ENCODE measurements at regions not wholly inside any gene's neighbourhood (a gene's known extent, or its start where the extent isn't known, plus 50 kb on each side); places are given as distances from the start of the nearest gene placed in this dataset.

DNA sequence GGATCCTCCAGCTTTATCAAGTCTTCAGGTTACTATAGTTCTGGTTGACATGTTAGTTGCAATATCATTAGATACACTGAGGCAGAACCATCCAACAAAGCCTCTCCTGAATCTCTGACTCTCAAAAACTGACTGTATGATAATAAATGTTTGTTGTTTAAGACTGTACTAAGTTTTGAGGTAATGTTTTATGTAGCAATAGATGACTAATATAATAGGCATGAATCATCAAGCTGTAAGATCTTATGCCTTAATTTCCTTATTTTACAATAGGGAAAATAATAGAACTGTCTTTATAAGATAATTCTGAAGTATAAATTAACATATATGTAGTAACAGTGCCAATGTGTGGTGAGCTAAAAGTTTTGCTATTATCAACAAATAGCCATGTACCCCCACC is 88.9 kb upstream of the TBC1D5 start:
- no peak for TF ChIP-seq POLR2A (IDR thresholded peaks at IDR 0.05; ENCODE audit: low read depth, low read length)
- TF ChIP-seq POLR2AphosphoS5 (IDR thresholded peaks at IDR 0.05; ENCODE audit: low read depth, low read length): no peak
- no peak for TF ChIP-seq TAF1 (IDR thresholded peaks at IDR 0.05; ENCODE audit: low read depth, low read length)
- TF ChIP-seq SPI1 (IDR thresholded peaks at IDR 0.05; ENCODE audit: low read depth, low read length): no peak

Measured in GM12891 (cell line).